HG02981 (cell line): ENCODE measurements at regions not wholly inside any gene's neighbourhood (a gene's known extent, or its start where the extent isn't known, plus 50 kb on each side); places are given as distances from the start of the nearest gene placed in this dataset.
A peak's percentile ranks its signal among the peaks of the same experiment; 100 is the strongest.
"Not testable (repeated sequence)": the region's sequence is repeated elsewhere in the genome, so short reads cannot be mapped to it uniquely, and the experiment has no call there.

Experiments
- ATAC-seq: cut with Tn5 transposase; IDR thresholded peaks from one replicate; pipeline ENCODE4 v1.9.1; 2021; ENCODE audit warnings: mild to moderate bottlenecking, moderate library complexity; ENCODE audit not compliant: unreplicated experiment

DNA sequence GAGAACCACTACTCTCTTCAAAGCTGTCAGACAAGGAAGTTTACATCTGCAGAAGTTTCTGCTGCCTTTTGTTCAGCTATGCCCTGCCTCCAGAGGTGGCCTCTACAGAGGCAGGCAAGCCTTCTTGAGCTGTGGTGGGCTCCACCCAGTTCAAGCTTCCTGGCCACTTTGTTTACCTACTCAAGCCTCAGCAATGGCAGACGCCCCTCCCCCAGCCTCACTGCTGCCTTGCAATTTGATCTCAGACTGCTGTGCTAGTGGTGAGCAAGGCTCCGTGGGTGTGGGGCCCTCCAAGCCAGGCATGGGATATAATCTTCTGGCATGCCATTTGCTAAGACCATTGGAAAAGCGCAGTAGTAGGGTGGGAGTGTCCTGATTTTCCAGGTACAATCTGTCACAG is 144.0 kb downstream of the CCNG2 start:
- not testable (repeated sequence) for ATAC-seq

DNA sequence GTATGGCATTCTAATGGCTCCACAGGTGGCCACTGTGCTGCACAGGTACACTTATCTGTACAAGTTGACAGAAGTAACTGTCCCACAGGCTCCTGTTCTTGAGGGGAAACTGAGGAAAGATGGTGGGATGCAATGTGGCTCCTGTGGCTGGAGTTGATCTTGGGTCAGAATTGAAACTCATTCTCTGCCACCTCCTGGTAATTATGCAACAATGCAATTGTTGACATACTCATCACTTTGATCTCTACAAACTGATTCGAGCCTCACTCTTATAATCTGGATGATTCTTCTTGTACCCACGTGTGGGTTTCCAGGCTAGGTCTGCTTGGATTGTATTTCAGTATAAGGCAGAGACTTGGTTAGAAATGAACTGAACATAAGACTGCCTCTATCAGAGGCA is 148.8 kb downstream of the CCNG2 start:
- no peak for ATAC-seq

DNA sequence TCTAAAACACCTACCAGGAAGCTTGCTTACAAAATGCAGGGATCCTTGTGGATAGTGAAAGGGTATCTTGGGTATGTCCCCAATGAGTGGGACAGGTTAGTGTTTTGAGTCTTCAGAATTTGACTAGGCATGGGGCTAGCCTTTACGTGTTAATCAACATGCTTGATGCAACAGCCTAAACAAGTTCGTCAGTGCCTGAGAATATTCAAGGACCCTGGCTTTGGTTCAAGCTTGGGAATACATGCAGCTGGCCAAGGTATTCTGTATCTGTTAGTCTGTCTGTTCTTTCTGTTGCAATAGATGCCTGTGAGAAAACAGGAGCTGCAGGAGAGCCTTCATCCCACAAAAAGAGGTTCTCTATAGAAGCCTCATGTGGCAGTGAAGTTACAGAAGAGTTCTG is 149.5 kb downstream of the CCNG2 start:
- ATAC-seq: no peak

DNA sequence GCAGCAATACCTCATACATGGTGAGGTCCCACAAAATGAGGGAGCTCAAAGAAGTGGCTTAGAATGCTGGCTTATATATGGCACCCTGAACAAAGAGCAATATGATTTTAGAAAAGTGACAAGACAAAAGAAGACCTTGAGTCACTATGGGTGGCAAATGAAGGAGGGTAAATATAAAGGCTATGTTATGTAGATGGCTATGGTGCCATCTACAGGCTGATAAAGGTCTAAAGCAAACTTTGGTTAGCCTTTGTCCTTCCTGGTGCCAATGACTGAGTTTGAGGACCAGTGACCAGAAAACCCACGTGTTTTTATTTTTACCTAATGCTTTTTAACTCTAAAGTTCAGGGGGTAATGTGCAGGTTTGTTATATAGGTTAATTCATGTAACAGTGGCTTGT is 151.8 kb downstream of the CCNG2 start:
- ATAC-seq: peak; percentile 59

DNA sequence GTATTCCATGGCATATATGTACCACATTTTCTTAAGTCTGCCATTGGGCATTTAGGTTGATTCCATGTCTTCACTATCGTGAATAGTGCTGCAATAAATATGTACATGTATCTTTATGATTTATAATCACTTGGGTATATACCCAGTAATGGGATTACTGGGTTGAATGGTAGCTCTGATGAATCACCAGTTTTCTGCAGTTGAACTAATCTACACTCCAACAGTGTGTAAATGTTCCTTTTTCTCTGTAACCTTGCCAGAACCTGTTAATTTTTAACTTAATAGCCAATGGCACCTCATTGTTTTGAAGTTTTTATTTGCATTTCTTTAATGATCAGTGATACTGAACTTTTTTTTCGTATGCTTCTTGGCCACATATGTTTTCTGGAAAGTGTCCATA is 152.5 kb downstream of the CCNG2 start:
- ATAC-seq: no peak

DNA sequence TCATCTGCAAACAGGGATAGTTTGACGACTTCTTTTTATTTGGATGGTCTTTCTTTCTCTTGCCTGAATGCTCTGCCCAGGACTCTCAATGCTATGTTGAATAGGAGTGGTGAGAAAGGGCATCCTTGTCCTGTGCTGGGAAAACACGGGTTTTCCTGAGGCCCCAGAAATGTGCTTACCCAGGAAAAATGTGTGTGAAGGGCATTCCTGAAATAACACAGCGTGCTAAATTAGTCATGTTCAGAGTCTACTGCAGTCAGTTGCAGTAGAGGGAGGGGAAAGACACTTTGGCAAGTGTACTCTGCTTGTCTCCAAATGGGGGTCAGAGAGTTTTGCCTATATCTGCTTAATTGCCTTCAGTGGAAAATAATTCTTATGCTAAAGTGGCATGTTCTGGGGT is 153.9 kb downstream of the CCNG2 start:
- no peak for ATAC-seq

DNA sequence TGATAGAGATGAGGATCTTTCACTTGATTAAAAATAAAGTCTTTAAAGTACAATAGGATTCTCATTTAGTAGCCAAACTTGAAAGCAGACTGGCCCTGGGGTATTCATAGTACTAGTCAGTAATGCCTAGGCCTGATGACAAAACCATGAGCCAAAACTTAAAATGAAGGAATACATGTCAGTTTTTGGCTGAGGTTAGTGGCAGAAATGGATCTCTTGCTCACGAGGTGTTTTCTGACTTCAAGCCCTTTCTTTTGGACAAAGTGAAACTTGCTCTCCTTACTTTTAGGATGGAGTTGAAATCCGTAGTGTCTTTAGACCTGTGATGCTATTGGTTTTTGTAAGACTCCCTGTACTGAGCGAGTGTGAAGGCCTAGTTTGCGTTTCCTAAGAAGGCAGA is 157.7 kb downstream of the CCNG2 start:
- ATAC-seq: no peak

DNA sequence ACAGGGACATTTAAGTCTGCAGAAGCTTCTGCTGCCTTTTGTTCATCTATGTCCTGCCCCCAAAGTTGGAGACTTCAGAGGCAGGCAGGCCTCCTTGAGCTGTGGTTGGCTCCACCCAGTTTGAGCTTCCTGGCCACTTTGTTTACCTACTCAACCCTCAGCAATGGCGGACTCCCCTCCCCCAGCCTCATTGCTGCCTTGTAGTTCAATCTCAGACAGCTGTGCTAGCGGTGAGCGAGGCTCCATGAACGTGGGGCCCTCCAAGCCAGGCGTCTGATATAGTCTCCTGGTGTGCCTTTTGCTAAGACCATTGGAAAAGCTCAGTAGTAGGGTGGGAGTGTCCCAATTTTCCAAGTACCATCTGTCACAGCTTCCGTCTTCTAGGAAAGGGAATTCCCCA is 170.1 kb downstream of the CCNG2 start:
- no peak for ATAC-seq

DNA sequence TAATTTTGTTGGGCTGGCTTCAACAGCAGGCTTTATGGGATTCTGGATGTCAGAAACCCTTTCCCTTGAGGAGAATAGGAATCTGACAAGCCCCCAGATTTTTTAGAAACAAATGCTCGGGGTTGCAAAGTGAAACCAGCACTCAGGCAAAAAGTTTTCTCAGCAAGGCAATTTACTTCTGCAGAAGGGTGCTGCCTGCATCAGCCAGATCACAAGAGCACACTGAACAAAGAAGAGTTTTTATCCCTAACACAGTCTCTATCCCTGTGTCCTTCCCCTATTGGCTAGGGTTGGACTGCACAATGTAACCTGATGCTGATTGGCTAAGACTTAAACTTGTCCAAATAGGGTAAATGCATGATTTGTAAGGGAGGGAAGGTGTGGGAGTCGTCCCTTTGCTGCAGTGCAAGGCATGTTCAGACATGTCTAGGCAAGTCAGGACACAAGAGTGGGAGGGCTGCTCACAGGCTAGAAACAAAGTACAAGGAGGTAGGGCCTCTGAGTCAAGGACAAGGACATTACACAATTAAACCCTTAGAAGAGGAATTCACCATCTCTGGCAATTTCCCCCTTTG is 175.8 kb downstream of the CCNG2 start:
- no peak for ATAC-seq

DNA sequence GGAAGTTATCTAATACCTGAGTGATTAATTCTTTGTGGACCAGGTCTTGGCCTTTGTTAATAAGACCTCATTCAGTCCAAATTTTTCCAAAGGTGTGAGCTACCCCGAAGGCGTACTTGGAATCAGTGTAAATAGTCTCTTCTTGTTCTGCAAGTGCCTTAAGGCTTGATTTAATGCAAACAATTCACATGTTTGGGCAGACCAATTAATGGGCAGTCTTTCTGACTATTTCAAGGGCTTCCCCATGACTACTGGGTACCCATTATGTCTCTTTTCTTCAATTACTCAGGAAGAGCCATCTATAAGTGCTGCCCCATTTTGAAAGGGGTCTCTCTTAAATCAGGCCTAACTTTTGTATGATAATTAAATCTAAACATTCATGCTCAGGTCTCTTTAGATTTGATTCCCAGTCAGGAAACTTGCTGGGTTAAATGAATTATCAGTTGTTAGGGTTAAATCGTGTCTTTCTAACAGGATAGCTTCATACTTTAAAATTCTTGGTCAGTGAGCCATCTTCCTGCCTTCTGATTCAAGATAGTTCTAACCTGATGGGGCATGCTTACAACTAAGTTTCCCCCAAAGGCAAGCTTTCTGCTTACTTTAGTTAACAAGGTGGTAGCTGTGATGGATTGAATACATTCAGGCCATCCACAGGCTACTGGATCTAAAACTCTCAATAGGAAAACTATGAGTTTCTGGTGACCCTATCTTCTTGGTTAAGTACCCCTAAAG is 179.6 kb downstream of the CCNG2 start:
- no peak for ATAC-seq

DNA sequence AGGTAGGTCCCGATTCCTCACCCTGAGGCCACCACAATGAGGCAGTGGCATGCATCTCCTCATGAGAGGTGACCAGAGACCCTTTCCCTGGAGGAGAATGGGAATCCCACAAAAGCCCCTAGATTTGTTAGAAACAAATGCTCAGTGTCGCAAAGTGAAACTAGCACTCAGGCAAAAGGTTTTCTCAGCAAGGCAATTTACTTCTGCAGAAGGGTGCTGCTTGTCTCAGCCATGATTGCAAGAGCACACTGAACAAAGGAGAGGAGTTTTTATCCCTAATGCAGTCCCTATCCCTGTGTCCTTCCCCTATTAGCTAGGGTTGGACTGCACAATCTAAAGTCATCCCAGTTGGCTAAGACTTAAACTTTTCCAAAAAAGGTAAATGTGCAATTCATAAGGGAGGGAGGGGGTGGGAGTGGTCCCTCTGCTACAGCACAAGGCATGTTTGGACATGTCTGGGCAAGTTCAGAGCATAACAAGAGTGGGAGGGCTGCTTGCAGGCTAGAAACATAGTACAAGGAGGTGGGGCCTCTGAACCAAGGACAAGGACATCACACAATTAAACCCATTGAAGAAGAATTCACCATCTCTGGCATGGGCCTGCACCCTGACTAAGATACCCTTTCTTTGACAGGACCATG is 185.3 kb downstream of the CCNG2 start:
- ATAC-seq: no peak

DNA sequence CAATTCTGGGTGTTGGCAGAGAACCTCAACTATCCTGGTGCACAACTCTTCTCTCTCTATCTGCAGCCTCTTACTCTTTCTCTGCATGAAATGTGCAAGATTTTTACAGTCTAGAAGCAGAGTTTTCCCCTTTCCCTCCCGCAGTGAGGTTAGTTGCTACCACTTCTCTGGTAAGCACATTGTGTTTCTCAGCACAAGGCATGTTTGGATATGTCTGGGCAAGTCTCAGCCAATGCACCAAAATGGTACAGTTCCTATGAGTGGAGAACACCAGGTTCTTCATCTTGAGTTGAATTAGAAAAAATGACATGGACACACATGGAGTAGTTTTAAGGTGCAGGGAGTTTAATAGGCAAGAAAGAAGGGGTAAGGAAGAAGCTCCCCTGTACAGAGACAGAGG is 187.0 kb downstream of the CCNG2 start:
- no peak for ATAC-seq

DNA sequence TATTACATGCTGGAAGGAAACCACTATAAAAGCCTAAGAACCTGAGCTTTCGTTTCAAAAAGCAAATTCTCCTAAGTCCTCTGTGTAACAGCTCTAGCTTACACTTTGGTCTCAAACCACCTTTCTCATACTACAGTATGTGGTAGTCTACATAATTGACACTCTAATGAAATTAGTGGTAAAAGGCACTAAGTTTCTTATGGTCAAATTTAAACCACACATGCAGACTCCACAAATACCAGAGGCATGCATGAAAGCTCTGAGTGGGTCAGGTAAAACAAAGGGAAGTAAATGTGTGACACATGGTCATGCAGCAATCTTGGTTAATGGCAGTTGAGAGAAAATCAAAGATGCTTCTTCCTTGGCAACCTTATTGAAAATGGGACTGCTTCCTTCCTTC is 187.8 kb downstream of the CCNG2 start:
- ATAC-seq: peak; percentile 55

DNA sequence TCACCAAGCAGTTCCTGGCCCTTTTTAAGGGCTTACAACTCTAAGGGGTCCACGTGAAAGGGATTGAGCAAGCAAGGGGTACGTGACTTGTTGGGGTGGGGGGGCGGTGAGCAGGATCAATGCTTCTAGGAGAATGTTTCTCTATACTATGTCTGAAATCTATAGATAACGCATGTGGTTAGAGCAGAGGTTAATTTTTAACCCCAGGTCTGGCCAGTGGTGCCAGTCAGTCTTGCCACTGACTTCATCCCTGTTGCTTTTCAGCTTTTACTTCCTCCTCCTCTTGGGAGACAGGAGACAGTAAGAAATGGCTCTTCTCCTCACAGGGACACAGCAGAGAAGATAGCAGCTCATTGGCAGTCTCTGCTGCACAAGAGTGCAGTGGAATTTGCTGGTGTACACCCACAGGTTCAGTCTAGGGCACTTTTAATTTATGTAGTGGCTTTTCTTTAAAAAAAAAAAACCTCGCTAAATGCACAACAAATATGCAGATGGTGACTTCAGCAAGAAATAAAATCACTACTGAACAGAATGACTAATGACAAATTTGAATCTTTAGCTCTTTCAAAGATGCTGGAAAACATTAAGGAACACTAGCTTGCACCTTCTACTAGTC is 190.5 kb downstream of the CCNG2 start:
- ATAC-seq: no peak

DNA sequence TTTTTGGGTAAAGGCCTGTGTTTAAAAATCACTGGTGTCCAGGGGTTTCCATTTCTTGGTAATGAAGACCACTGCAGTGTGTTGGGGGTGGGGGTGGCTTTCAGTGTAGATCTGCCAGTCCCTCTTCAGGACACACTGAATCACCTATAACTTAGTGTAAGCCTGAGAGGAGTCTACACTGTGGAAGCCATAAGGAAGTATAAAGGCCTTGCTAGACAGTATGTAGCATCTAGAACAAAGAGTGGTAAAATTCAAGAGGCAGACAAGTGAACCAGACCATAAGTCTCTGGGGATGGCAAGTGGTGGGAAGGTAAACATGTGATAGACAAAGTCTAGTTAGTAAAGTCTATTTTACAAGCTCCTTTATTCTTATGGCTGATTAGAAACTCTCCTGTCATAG is 191.8 kb downstream of the CCNG2 start:
- ATAC-seq: no peak

DNA sequence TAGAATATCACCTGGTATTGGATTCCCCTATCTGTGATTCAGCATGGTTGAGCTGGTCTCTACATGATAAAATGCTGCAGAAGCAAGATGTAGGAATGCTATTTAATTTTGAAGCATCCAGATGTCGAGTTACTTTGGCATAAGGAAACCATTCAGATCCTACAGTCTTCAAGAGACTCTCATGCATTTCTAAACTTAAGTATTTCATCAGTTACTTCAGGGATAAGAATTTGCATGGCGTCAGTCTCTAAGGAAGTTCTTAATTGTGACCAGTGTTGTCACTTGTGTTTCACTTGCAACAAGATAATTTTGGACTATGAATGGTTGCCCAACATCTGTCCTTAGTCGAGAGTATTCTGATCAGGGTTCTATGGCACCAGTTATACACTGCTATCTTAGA is 192.4 kb downstream of the CCNG2 start:
- no peak for ATAC-seq

DNA sequence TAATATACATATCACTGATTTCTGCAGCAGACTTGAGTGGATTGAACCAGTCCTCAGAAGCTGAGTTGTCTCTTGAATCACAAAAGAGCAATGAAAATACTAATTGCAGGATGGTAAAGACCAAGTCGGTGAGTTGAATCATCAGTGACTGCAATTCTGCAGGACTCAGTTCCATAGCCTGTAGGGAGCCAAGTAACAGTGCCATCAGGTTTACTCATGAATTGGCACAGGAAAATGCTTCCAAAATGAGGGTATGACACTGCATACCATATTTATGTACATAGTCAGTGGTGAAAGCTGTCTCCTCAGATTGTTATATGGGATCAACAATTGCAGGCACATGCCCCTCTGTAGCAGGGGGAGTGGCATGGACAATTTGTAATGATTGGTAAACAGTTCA is 192.8 kb downstream of the CCNG2 start:
- no peak for ATAC-seq

DNA sequence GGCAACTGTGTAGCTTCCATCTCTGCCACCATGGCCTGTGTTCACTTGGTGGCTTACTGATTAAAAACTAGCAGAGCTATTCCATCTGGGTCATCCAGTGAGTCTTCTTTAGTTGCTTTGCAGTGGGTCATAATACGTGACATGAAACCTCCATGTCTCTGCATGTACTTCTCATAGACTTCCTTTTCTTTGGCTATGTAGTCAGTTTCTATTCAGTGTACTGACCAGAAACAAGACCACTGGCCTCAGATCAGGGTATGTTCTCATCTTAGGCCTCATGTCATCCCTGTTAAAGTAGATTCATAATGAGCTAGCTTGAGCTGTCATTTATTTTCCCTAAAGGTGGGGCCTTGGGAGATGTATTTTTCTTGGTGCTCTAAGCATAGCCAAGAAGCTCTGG is 195.2 kb downstream of the CCNG2 start:
- no peak for ATAC-seq

DNA sequence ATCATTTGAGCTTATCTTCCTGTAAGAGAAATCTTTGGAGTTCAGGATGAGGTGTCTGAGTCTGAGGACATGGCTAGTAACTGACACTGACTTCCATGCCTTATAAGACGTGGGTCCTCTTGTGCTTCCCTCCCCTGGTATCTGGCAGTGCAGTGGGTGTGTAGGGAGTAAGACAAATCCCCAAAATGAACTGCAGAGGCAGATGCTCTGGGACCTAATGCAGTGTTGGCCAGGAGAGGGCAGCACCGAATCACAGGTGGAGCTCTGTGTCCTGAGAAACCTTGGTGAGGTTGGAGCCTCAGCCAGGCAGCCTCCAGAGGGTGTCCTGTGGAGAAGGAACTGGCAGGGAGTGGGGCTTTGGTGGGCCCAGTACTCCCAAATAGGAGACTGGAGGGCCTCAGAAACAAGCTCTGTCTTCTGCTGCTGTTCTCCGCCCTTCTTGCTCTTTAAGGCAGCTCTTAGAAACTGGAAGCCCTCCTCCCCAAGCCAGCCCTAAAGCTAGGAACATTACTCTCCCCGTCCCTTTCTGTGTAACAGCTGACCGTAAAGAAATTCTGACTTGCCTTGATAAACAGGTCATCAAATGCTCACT is 196.8 kb downstream of the CCNG2 start:
- ATAC-seq: peak; percentile 51

DNA sequence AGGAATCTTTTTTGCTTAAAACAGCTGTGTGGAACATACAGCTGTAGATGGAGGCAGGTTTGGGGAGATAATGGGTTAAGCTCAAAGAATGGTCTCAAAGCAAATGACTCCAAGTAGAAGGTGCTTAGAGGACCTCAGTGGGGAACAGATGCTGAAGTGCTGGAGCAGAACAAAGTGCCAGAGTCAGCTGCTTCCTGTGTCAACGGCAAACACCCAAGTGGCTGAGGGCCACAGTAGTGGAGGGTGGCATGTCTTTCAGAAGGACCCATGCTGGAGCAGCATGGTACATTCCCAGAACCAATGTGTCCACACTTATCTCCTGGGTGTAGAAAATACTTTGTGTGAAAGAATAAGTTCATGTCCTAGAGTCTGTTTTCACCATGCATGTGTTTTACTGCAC is 197.5 kb downstream of the CCNG2 start:
- no peak for ATAC-seq

DNA sequence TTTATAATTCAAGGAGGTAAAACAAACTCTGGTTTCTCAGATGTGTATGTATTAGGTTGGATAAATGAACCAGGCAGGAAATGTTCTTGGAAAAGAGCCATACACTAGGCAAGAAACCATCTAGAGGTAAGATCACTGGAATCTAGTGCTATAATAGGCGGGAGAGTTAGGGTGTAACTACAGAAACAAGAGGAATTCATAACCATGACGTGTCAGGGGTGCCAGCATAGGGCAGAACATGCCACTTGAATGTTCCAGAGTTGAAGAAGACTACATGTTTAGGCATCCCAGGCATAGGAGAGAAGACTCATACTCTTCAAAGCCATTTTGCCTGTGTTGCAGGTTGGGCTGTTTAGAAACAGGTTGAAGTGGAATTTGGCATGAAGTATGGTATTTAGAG is 198.7 kb downstream of the CCNG2 start:
- no peak for ATAC-seq
